ENCODE measurements at regions not wholly inside any gene's neighbourhood (a gene's known extent, or its start where the extent isn't known, plus 50 kb on each side); places are given as distances from the start of the nearest gene placed in this dataset.

DNA sequence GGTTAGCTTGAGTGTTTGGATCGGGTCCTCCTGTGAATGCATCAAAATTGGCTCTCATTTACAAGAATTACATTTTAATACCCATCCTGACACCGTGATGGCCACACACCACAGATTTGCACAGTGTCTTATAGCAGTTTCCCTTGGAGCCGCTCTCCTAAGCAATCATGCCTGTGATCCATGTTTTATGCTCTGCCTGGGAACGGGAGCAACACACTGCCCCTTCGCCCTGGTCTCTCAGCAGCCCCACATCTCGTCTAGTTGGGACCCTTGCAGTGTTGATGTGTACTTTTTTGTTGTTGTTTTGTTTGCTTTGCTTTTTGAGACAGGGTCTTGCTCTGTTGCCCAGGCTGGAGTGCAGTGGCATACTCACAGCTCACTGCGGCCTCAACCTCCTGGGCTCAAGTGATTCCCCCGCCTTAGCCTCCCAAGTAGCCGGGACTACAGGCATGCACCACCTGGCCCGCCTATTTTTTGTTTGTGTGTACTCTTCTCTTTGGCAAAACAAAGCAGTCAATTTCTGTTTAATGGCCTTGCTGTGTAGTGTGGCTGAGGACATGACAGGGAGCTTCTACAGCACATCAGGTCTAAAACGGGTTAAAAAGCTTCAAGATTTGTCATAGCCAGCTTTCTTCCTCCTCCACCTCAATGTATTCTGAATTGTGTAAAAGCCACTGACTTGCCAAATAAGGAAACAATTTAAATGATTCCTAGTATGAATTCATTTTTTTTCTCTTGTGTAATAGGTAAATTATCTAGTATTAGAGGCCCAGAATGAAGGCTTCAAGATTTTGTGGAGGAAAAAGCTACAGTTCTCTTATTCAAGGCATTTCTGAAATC is 101.6 kb upstream of the TBCA start:
- H3K27me3 Mint-ChIP-seq (ENCODE audit: insufficient read depth, low read depth), result peaks cover 13% of the 10 kb centered on the region
- H3K4me2 ChIP-seq, result no peak overlapping the region

DNA sequence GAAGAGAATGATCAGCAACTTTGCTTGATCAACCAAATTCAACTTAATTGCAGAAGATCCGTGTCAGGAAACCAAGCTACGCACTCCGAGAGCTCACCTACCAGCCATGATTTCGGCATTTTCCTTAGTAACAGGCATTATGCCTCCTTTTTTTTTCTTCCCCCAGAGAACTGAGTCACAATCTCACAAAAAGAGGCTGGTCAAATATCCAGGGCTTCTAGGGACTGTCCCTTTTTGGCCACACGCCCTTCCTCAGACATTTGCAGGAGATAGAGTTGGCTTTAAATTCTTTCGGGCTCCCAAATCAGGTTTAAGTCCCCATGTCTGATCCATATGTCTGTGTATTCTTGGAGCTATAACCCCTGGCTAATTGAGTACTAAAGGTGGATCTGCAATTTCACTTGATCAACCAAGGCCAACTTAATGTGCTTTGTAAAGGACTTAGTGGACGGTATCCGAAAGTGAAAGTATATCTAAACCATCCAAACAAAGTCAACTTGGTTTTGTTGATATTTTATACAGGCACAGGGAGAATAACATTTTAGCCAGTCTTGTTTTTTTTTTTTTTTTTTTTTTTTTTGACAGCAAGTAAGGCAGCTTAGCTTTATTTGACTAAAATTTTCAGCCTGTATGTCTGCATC is 100.8 kb upstream of the TBCA start:
- no peak overlapping the region for H3K27ac Mint-ChIP-seq
- H3K4me3 Mint-ChIP-seq, result no peak overlapping the region
- no peaks in the 10 kb centered on the region for H3K9me3 ChIP-seq (ENCODE audit: low read depth)
- no peaks in the 10 kb centered on the region for H3F3A ChIP-seq (ENCODE audit: low read depth)
- peaks cover 13% of the 10 kb centered on the region for H3K27me3 Mint-ChIP-seq (ENCODE audit: insufficient read depth, low read depth)
- no peaks in the 10 kb centered on the region for H3K4me1 ChIP-seq
- H3K27ac ChIP-seq, result no peak overlapping the region
- DNase-seq (ENCODE audit: low spot score), result no peak
- H3K4me3 ChIP-seq, result no peak overlapping the region
- peaks cover 4% of the 10 kb centered on the region for H3K27me3 ChIP-seq
- H3K4me1 Mint-ChIP-seq, result peaks cover 9% of the 10 kb centered on the region
- H3K9me3 Mint-ChIP-seq, result peaks cover 3% of the 10 kb centered on the region
- no peak overlapping the region for H3K4me2 ChIP-seq
- H3K9ac ChIP-seq, result no peak overlapping the region
- no peak overlapping the region for H2AFZ ChIP-seq (replicated peaks)
- no peaks in the 10 kb centered on the region for H3K36me3 ChIP-seq
- TF ChIP-seq EZH2phosphoT487 (IDR thresholded peaks at IDR 0.05) (no peak), EZH2 (IDR thresholded peaks at IDR 0.05) (no peak)
- TF ChIP-seq, protein P1, sequence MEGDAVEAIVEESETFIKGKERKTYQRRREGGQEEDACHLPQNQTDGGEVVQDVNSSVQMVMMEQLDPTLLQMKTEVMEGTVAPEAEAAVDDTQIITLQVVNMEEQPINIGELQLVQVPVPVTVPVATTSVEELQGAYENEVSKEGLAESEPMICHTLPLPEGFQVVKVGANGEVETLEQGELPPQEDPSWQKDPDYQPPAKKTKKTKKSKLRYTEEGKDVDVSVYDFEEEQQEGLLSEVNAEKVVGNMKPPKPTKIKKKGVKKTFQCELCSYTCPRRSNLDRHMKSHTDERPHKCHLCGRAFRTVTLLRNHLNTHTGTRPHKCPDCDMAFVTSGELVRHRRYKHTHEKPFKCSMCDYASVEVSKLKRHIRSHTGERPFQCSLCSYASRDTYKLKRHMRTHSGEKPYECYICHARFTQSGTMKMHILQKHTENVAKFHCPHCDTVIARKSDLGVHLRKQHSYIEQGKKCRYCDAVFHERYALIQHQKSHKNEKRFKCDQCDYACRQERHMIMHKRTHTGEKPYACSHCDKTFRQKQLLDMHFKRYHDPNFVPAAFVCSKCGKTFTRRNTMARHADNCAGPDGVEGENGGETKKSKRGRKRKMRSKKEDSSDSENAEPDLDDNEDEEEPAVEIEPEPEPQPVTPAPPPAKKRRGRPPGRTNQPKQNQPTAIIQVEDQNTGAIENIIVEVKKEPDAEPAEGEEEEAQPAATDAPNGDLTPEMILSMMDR (IDR thresholded peaks at IDR 0.05), result no peak
- H4K20me1 ChIP-seq (ENCODE audit: low read depth), result no peaks in the 10 kb centered on the region
- H3K79me2 ChIP-seq (ENCODE audit: low read depth), result no peaks in the 10 kb centered on the region
- no peaks in the 10 kb centered on the region for H3K36me3 Mint-ChIP-seq

More for the DNA sequence above, 101.6 kb upstream of the TBCA start:
- peaks cover 3% of the 10 kb centered on the region for H3K9me3 Mint-ChIP-seq
- no peak overlapping the region for H3K27ac ChIP-seq
- H3K36me3 ChIP-seq, result no peaks in the 10 kb centered on the region
- peaks cover 9% of the 10 kb centered on the region for H3K4me1 Mint-ChIP-seq
- H3K9ac ChIP-seq, result no peak overlapping the region
- H4K20me1 ChIP-seq (ENCODE audit: low read depth), result no peaks in the 10 kb centered on the region
- H3K79me2 ChIP-seq (ENCODE audit: low read depth), result no peaks in the 10 kb centered on the region
- H3K27ac Mint-ChIP-seq, result no peak overlapping the region
- no peak overlapping the region for H3K4me3 Mint-ChIP-seq
- peaks cover 4% of the 10 kb centered on the region for H3K27me3 ChIP-seq
- TF ChIP-seq EZH2phosphoT487 (IDR thresholded peaks at IDR 0.05) (no peak), EZH2 (IDR thresholded peaks at IDR 0.05) (no peak)
- TF ChIP-seq, protein P1 (IDR thresholded peaks at IDR 0.05), result no peak
- H3K4me1 ChIP-seq, result no peaks in the 10 kb centered on the region
- no peaks in the 10 kb centered on the region for H3K9me3 ChIP-seq (ENCODE audit: low read depth)
- no peak overlapping the region for H2AFZ ChIP-seq (replicated peaks)
- H3K4me3 ChIP-seq, result no peak overlapping the region
- H3F3A ChIP-seq (ENCODE audit: low read depth), result no peaks in the 10 kb centered on the region
- no peaks in the 10 kb centered on the region for H3K36me3 Mint-ChIP-seq
- DNase-seq (ENCODE audit: low spot score), result no peak

DNA sequence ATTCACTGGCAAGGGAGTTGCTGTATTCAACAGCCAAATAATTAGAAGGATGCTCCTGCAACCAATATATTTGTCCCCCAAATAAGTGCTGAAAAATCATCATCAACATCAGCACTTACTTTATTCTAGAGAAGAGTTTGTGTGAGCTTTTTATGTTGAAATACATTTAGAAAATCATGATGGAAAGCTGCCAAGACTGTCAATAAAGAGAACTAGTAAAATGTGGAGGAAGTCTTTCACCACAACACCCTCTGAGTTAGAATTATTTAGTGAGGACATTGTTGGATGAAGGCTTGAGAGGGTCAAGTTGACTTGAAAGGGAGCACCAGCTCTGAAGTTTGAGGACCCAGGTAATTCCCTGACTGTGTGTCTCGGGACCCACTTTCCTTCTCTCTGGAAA is 100.2 kb upstream of the TBCA start:
- no peak for TF ChIP-seq EZH2phosphoT487 (IDR thresholded peaks at IDR 0.05)
- TF ChIP-seq, protein P1 (IDR thresholded peaks at IDR 0.05), result no peak
- TF ChIP-seq EZH2 (IDR thresholded peaks at IDR 0.05), result no peak
- no peak for DNase-seq (ENCODE audit: low spot score)
- H3K9ac ChIP-seq, result no peak overlapping the region
- no peak overlapping the region for H3K4me3 ChIP-seq
- no peak overlapping the region for H2AFZ ChIP-seq (replicated peaks)
- H3K27me3 Mint-ChIP-seq (ENCODE audit: insufficient read depth, low read depth), result peaks cover 13% of the 10 kb centered on the region
- no peak overlapping the region for H3K27ac ChIP-seq
- no peaks in the 10 kb centered on the region for H3F3A ChIP-seq (ENCODE audit: low read depth)
- peaks cover 3% of the 10 kb centered on the region for H3K9me3 Mint-ChIP-seq
- peaks cover 4% of the 10 kb centered on the region for H3K27me3 ChIP-seq
- H3K36me3 Mint-ChIP-seq, result no peaks in the 10 kb centered on the region
- H3K27ac Mint-ChIP-seq, result no peak overlapping the region
- no peak overlapping the region for H3K4me3 Mint-ChIP-seq
- no peaks in the 10 kb centered on the region for H3K36me3 ChIP-seq
- no peaks in the 10 kb centered on the region for H3K79me2 ChIP-seq (ENCODE audit: low read depth)
- H3K4me1 Mint-ChIP-seq, result peaks cover 9% of the 10 kb centered on the region
- no peaks in the 10 kb centered on the region for H3K4me1 ChIP-seq
- H3K9me3 ChIP-seq (ENCODE audit: low read depth), result no peaks in the 10 kb centered on the region
- no peaks in the 10 kb centered on the region for H4K20me1 ChIP-seq (ENCODE audit: low read depth)
- H3K4me2 ChIP-seq, result no peak overlapping the region
